IMR-90 (cell line): ENCODE measurements at regions not wholly inside any gene's neighbourhood (a gene's known extent, or its start where the extent isn't known, plus 50 kb on each side); places are given as distances from the start of the nearest gene placed in this dataset.
A peak's percentile ranks its signal among the peaks of the same experiment; 100 is the strongest.

Source experiments
- ATAC-seq: fragments of 200-7000 bp; cut with Tn5 transposase; 2 replicates; pipeline ENCODE4 v1.9.1; 2020; ENCODE audit warnings: low read depth, mild to moderate bottlenecking, moderate library complexity
- BruUV-seq: library from RNA; stranded (reverse); fragments of 400-500 nt; replicated peaks from 2 replicates; lab custom pipeline; 2021; lab: Mats Ljungman, UMichigan
- CTCF ChIA-PET: fragments of 300-600 bp; formaldehyde crosslinking; extraction: SDS; loops from one replicate; lab custom pipeline; 2021; ENCODE audit warnings: antibody characterized with exemption; lab: Yijun Ruan, JAX
- POLR2A ChIA-PET: fragments of 300-600 bp; sonication (Branson Sonifier 250); formaldehyde crosslinking; loops from one replicate; lab custom pipeline; 2022; ENCODE audit warnings: antibody characterized with exemption; ENCODE audit not compliant: unreplicated experiment; lab: Charles Lee
- DNase-seq: peaks from one replicate; pipeline ENCODE4 v3.0.0; 2013
- H2AFZ ChIP-seq: replicated peaks from 2 replicates; pipeline ENCODE3; 2013; ENCODE audit warnings: low read length, mild to moderate bottlenecking; ENCODE audit not compliant: poor library complexity
- H2AK5ac ChIP-seq: 2 replicates; pipeline ENCODE4 v1.6.1; 2013; ENCODE audit warnings: low read depth, low read length, inconsistent platforms
- H2AK9ac ChIP-seq: replicated peaks from 2 replicates; pipeline ENCODE3; 2013; ENCODE audit warnings: mild to moderate bottlenecking, low read depth, low read length, moderate library complexity; ENCODE audit not compliant: poor library complexity
- H2BK120ac ChIP-seq: 2 replicates; pipeline ENCODE4 v1.6.1; 2013; ENCODE audit warnings: low read depth, low read length, inconsistent platforms
- H2BK15ac ChIP-seq: 3 replicates; pipeline ENCODE4 v1.6.1; 2013; ENCODE audit warnings: low read depth, low read length, inconsistent platforms
- H2BK20ac ChIP-seq: 2 replicates; pipeline ENCODE4 v1.6.1; 2013; ENCODE audit warnings: low read depth, mild to moderate bottlenecking, inconsistent platforms, low read length, moderate library complexity
- H2BK5ac ChIP-seq: 2 replicates; pipeline ENCODE4 v1.6.1; 2013; ENCODE audit warnings: mild to moderate bottlenecking, low read depth, low read length, inconsistent platforms; ENCODE audit not compliant: poor library complexity, severe bottlenecking
- H3K14ac ChIP-seq: replicated peaks from 2 replicates; pipeline ENCODE4 v1.6.1; 2013; ENCODE audit warnings: low read depth, low read length, inconsistent platforms
- H3K18ac ChIP-seq: 2 replicates; pipeline ENCODE4 v1.6.1; 2013; ENCODE audit warnings: low read depth, low read length, control low read depth
- H3K23ac ChIP-seq: 2 replicates; pipeline ENCODE4 v1.6.1; 2013; ENCODE audit warnings: low read depth, low read length, inconsistent platforms
- H3K27ac ChIP-seq: 2 replicates; pipeline ENCODE4 v1.5.1; 2013; ENCODE audit warnings: mild to moderate bottlenecking, control low read depth, low read length; ENCODE audit not compliant: insufficient read depth
- H3K27me3 ChIP-seq: 2 replicates; pipeline ENCODE4 v1.6.1; 2013; ENCODE audit warnings: low read length; ENCODE audit not compliant: control insufficient read depth, insufficient read depth
- H3K36me3 ChIP-seq: 2 replicates; pipeline ENCODE4 v1.6.1; 2013; ENCODE audit warnings: low read length, mixed read lengths; ENCODE audit not compliant: control insufficient read depth, insufficient read depth
- H3K4ac ChIP-seq: 2 replicates; pipeline ENCODE4 v1.6.1; 2013; ENCODE audit warnings: low read depth, low read length, inconsistent platforms
- H3K4me1 ChIP-seq: 2 replicates; pipeline ENCODE4 v1.6.1; 2013; ENCODE audit warnings: low read length, mixed read lengths; ENCODE audit not compliant: control insufficient read depth, insufficient read depth
- H3K4me2 ChIP-seq: 2 replicates; pipeline ENCODE4 v1.6.1; 2013; ENCODE audit warnings: low read depth, mild to moderate bottlenecking, control low read depth, low read length, moderate library complexity
- H3K4me3 ChIP-seq: 2 replicates; pipeline ENCODE4 v1.5.1; 2013; ENCODE audit warnings: low read depth, mild to moderate bottlenecking, control low read depth, low read length, moderate library complexity; ENCODE audit not compliant: insufficient read depth
- H3K56ac ChIP-seq: 2 replicates; pipeline ENCODE4 v1.6.1; 2013; ENCODE audit warnings: low read length, inconsistent platforms; ENCODE audit not compliant: insufficient read depth; ENCODE audit errors: extremely low read depth
- H3K79me1 ChIP-seq, 2 experiments: 2 replicates each; pipeline ENCODE4 v1.6.1; 2013; ENCODE audit warnings: low read length in 2 of 2, inconsistent platforms in 1 of 2, low read depth in 1 of 2
- H3K9ac ChIP-seq: 2 replicates; pipeline ENCODE4 v1.6.1; 2013; ENCODE audit warnings: low read depth, low read length, control low read depth
- H3K9me1 ChIP-seq: 2 replicates; pipeline ENCODE4 v1.6.1; 2013; ENCODE audit warnings: low read length, inconsistent platforms; ENCODE audit not compliant: insufficient read depth
- H3K9me3 ChIP-seq: 2 replicates; pipeline ENCODE4 v1.6.1; 2013; ENCODE audit warnings: low read length; ENCODE audit not compliant: control insufficient read depth, insufficient read depth
- H4K20me1 ChIP-seq: 2 replicates; pipeline ENCODE4 v1.6.1; 2013; ENCODE audit warnings: low read length, inconsistent platforms; ENCODE audit not compliant: insufficient read depth
- H4K5ac ChIP-seq: 2 replicates; pipeline ENCODE4 v1.6.1; 2013; ENCODE audit warnings: mild to moderate bottlenecking, low read depth, low read length, control low read depth
- H4K8ac ChIP-seq, 2 experiments: 2 replicates each; pipeline ENCODE4 v1.6.1; 2013; ENCODE audit warnings: low read depth in 2 of 2, low read length in 2 of 2, control low read depth in 1 of 2, inconsistent platforms in 1 of 2
- H4K91ac ChIP-seq: 2 replicates; pipeline ENCODE4 v1.6.1; 2013; ENCODE audit warnings: low read depth, low read length, inconsistent platforms; ENCODE audit not compliant: insufficient read depth
- BHLHE40 ChIP-seq: fragments of 150-350 bp; IDR thresholded peaks from 2 replicates; pipeline ENCODE4 v1.6.1; 2016; ENCODE audit warnings: mild to moderate bottlenecking, low read depth, low read length
- CEBPB ChIP-seq: IDR thresholded peaks from 2 replicates; pipeline ENCODE4 v1.6.1; 2012; ENCODE audit warnings: low read depth, low read length, improper control_type of control experiment
- CTCF ChIP-seq: conservative IDR thresholded peaks from 2 replicates; pipeline ENCODE4 v1.5.1; 2012; ENCODE audit warnings: mild to moderate bottlenecking, low read depth, low read length, improper control_type of control experiment
- FOS ChIP-seq: fragments of 150-350 bp; IDR thresholded peaks from 2 replicates; pipeline ENCODE4 v1.6.1; 2016; ENCODE audit warnings: low read depth, low read length
- MAFK ChIP-seq: IDR thresholded peaks from 2 replicates; pipeline ENCODE4 v1.6.1; 2012; ENCODE audit warnings: low read depth, low read length, improper control_type of control experiment
- NFE2L2 ChIP-seq: fragments of 150-350 bp; IDR thresholded peaks from 2 replicates; pipeline ENCODE4 v1.6.1; 2016; ENCODE audit warnings: low read depth, mild to moderate bottlenecking, low read length
- RAD21 ChIP-seq: IDR thresholded peaks from 2 replicates; pipeline ENCODE4 v1.6.1; 2012; ENCODE audit warnings: low read length, improper control_type of control experiment
- RCOR1 ChIP-seq: IDR thresholded peaks from 2 replicates; pipeline ENCODE4 v1.6.1; 2012; ENCODE audit warnings: mild to moderate bottlenecking, low read length, improper control_type of control experiment; ENCODE audit not compliant: insufficient replicate concordance
- SMC3 ChIP-seq: fragments of 150-350 bp; IDR thresholded peaks from 2 replicates; pipeline ENCODE4 v1.6.1; 2016; ENCODE audit warnings: low read depth, mild to moderate bottlenecking, antibody characterized with exemption, low read length, moderate library complexity
- WGBS, 2 experiments: methylation state at CpG; one replicate each; pipeline versions ENCODE4 v1.1.5 to v1.1.7; 2013; ENCODE audit warnings: missing lambda C conversion rate in 2 of 2; ENCODE audit not compliant: insufficient read length in 1 of 2; ENCODE audit errors: extremely low coverage in 2 of 2; 5-methylcytosine and 5-hydroxymethylcytosine counted together
- dilution Hi-C: fragments of 300-500 bp; cut with HindIII; formaldehyde crosslinking; loops from one replicate; pipeline ENCODE4 v1.14.3; 2018; ENCODE audit warnings: low sequenced_read_pairs; ENCODE audit not compliant: unreplicated experiment
- in situ Hi-C: fragments of 300-500 bp; cut with MboI; formaldehyde crosslinking; loops from 3 replicates; pipeline ENCODE4 v1.14.3; 2019; ENCODE audit warnings: low sequenced_read_pairs, inconsistent platforms, mixed read lengths
- intact Hi-C: fragments of 100-400 bp; cut with micrococcal nuclease; formaldehyde crosslinking; loops from 2 replicates; pipeline ENCODE4 v1.10.0; 2022

- in situ Hi-C loops (no loop called here), dilution Hi-C loops (no loop called here), intact Hi-C loops (loop anchor here (5.0 kb wide), 1 partner anchor 94 kb away; no protein-coding TSS in a partner anchor)
- Histone ChIP-seq H3K4ac (peak overlapping the region; percentile 86), H4K5ac (peak overlapping the region; percentile 67), H3K9me3 (no peaks in the 10 kb centered on the region), H3K23ac (peak overlapping the region; percentile 75; the same call in 1 of the 2 replicates), H3K56ac (peak overlapping the region; percentile 13; the same call in 1 of the 2 replicates), H3K9ac (no peak overlapping the region), H3K4me2 (peak overlapping the region; percentile 49), H3K9me1 (peaks cover 12% of the 10 kb centered on the region), H2AK5ac (peak overlapping the region; percentile 88; the same call in 1 of the 2 replicates), H3K27me3 (no peaks in the 10 kb centered on the region), H4K20me1 (no peaks in the 10 kb centered on the region), H3K79me1 (no peaks in the 10 kb centered on the region), H2AK9ac (no peak overlapping the region), H2BK15ac (peak overlapping the region; percentile 91; the same call in 2 of the 3 replicates), H2BK120ac (peak overlapping the region; percentile 86), H2BK20ac (peak overlapping the region; percentile 84), H3K18ac (peak overlapping the region; percentile 62), H2AFZ (peak overlapping the region; percentile 16), H4K8ac (peak overlapping the region; percentile 27 to 82; a peak in 3 of 4 replicates), H3K14ac (peak overlapping the region; percentile 70), H2BK5ac (peak overlapping the region; percentile 65), H3K36me3 (no peaks in the 10 kb centered on the region), H3K27ac (peak overlapping the region; percentile 44), H3K4me1 (peaks cover 14% of the 10 kb centered on the region), H3K4me3 (no peak overlapping the region), H4K91ac (peak overlapping the region; percentile 90)
- ChIA-PET POLR2A (no interaction called here), CTCF (interaction anchor here (0.6 kb wide), 1 partner anchor 84 kb away, joined by 4 read pairs; no protein-coding TSS in a partner anchor)
- TF ChIP-seq CEBPB (peak; percentile 86), NFE2L2 (no peak), FOS (no peak), RCOR1 (no peak), MAFK (no peak), BHLHE40 (no peak), RAD21 (no peak), CTCF (no peak), SMC3 (no peak)
- no CpG with 5 or more reads among the region's 3 CpGs for WGBS, 2 experiments
- ATAC-seq, result peak; percentile 57
- BruUV-seq, result no TSS peak
- peak; percentile 33 for DNase-seq
Measured at GRCh38 chr6:47152666-47153403, 110.7 kb upstream of the ADGRF1 start.
